Gastroesophageal sphincter (tissue), 3 donors: ENCODE measurements at regions not wholly inside any gene's neighbourhood (a gene's known extent, or its start where the extent isn't known, plus 50 kb on each side); places are given as distances from the start of the nearest gene placed in this dataset.

Experiments
- POLR2A ChIP-seq, 2 donors: fragments of 450-650 bp; IDR thresholded peaks; one replicate each; pipeline ENCODE4 v1.6.1; 2017; ENCODE audit warnings: antibody characterized with exemption in 2 of 2, mild to moderate bottlenecking in 2 of 2, moderate library complexity in 1 of 2
- POLR2AphosphoS5 ChIP-seq: sonication (generic); formaldehyde crosslinking; IDR thresholded peaks from one replicate; pipeline ENCODE4 v1.6.1; 2017; ENCODE audit warnings: antibody characterized with exemption
- TF ChIP-seq, protein P1 (sequence below), 4 experiments: fragments of 200-600 bp in 2 of 4; fragments of 450-650 bp in 2 of 4; sonication (generic) in 1 of 4; IDR thresholded peaks; one replicate each; pipeline ENCODE4 v1.5.1; 2017 to 2019; ENCODE audit warnings: antibody characterized with exemption in 4 of 4, mild to moderate bottlenecking in 2 of 4, moderate library complexity in 2 of 4

DNA sequence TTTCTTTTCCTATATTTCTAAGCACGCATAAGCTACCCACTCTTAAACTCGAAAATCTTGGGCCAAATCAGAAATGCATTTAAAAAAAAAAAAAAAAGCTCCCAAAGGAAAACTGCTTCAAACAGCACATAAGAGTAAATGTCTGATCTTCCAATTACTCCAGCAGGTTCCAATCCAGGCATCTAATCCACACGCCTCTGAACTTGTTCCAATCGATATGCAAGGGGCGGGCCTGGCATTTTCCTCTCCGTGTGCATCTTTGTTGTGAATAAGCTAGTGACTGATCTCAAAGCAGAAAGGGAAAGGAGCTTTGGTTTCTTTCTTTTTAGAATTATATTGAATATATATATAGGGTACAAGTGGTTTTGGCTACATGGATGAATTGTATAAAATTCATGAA, 365.5 kb downstream of the PRDM2 start:
- TF ChIP-seq, protein P1, sequence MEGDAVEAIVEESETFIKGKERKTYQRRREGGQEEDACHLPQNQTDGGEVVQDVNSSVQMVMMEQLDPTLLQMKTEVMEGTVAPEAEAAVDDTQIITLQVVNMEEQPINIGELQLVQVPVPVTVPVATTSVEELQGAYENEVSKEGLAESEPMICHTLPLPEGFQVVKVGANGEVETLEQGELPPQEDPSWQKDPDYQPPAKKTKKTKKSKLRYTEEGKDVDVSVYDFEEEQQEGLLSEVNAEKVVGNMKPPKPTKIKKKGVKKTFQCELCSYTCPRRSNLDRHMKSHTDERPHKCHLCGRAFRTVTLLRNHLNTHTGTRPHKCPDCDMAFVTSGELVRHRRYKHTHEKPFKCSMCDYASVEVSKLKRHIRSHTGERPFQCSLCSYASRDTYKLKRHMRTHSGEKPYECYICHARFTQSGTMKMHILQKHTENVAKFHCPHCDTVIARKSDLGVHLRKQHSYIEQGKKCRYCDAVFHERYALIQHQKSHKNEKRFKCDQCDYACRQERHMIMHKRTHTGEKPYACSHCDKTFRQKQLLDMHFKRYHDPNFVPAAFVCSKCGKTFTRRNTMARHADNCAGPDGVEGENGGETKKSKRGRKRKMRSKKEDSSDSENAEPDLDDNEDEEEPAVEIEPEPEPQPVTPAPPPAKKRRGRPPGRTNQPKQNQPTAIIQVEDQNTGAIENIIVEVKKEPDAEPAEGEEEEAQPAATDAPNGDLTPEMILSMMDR (IDR thresholded peaks at IDR 0.05): no peak
- TF ChIP-seq POLR2AphosphoS5 (no peak), POLR2A (IDR thresholded peaks at IDR 0.05) (no peak)
